HG02970 (cell line): ENCODE measurements at regions not wholly inside any gene's neighbourhood (a gene's known extent, or its start where the extent isn't known, plus 50 kb on each side); places are given as distances from the start of the nearest gene placed in this dataset.

Experiments used
- ATAC-seq: cut with Tn5 transposase; IDR thresholded peaks from one replicate; pipeline ENCODE4 v1.9.1; 2021; ENCODE audit warnings: mild to moderate bottlenecking, moderate library complexity, moderate number of reproducible peaks; ENCODE audit not compliant: unreplicated experiment, low FRiP score

DNA sequence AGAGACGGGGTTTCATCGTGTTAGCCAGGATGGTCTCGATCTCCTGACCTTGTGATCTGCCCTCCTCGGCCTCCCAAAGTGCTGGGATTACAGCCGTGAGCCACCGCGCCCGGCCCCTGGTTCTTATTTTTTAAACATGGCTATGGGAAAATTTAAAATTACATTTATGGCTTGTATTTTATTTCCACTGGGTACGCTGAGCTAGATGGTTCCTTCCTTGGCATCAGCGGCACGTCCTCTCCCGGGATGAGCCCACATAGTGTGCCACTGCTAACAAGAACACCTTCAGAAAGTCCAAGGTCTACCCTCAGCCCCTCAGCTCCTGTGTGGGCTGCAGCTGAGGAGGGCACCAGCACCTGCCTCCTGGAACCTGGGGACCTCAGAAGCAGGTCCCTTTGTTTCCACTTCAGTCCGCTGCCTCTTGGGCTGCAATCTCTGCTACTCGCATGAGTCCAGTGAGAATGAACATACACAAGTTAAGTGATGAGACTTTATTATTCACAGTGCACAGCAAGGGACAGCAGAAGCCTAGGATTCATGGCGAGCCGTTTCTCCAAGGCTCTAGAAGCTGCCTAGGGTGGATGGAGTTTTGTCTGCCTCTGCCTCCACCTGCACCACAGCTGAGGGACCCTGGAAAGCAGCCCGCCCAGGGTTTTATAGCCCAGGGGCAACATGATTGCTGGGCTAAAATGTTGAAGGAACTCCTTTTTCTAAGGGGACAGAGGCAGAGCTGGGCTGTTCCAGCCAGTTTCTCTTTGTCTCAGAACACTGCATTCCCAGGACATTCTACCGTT is 107.5 kb upstream of the TEX51 start:
- no peak for ATAC-seq

GRCh38 chr2:126792186-126792585 is 106.5 kb upstream of the TEX51 start:
- ATAC-seq, result no peak

- no peak for ATAC-seq
Measured at GRCh38 chr2:126792993-126793392, 105.7 kb upstream of the TEX51 start.

DNA sequence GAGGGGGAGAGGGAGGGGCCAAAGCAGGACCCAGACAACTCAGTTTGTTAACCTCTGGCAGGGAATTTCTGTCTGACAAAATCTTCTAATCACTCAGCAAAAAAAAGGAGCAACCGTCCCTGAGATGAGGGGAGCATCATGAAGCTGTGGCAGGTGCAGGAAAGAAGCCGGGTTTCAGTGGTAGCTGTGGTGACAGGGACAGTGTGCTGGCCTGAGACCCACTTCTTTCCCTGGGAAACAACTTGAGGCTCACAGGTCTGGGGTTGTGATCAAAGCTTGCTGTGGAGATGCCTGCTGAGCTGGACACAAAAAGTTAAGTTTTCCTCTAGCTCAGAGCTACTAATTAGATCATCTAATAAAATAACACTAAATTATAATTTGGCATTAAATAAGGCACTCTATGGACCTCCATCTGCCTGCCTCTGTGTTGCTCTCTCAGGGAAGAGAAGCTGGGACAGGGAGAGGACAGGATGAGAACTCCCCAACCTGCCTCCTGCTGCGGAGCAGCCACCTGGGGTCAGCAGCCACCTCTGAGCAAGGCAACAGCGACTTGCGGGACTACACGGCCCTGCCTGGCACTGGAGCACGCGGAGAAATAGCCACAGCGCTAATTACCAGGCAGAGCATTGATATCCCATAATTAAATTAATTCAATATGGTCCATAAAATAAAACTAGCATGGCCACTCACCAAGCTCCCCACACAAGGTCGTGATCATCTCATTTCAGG is 104.6 kb upstream of the TEX51 start:
- ATAC-seq, result no peak

DNA sequence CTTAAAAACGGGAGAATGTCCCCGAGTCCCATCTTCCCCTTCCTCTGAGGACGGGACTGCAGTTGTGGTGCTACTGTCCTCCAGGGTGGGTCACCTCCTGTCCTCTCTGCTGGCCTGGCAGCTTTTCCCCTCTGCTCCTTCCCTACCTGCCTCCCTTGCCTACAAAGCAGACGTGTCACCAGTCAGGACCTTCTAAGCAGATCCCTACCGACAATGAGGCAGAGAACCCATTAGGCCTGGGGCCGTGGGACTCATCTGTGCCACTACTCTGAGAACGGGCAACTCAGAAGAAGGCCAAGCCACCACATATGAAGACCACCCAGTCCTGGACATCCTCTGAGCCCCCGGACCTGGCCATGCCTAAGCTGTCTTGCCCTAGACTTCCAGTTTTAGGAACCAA is 103.0 kb upstream of the TEX51 start:
- no peak for ATAC-seq

- no peak for ATAC-seq
Measured at GRCh38 chr2:126796931-126797621, 101.6 kb upstream of the TEX51 start.

DNA sequence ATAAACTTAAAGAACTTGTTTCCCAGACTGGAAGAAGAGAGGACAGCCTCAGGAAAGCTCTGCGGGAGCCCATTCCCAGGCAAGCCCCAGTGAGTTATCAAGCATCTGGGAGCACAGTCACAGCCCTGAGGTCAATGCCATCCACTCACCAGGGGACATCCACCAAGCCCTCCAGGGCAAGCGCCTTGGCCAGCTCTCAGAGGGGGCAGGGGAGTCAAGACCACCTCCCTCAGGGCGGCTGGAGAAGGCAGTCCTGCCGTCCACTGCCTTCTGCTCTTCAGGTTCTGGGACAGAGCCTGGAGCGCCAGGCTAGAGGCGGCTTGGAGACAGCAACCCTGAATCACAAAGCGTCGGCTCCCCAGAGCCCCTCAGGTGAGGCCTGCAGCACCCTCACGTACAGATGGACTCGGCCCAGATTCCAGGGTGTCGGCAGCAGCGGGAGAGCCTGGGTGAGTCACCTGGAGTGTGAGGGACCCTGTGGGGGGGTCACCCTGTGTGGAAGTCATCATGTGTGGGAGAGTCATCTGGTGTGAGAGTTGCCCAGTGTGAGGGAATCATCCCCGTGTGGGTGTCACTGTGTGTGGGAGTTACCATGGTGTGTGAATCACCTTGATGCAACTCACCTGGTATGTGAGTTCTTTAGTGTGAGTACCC is 100.9 kb upstream of the TEX51 start:
- no peak for ATAC-seq

DNA sequence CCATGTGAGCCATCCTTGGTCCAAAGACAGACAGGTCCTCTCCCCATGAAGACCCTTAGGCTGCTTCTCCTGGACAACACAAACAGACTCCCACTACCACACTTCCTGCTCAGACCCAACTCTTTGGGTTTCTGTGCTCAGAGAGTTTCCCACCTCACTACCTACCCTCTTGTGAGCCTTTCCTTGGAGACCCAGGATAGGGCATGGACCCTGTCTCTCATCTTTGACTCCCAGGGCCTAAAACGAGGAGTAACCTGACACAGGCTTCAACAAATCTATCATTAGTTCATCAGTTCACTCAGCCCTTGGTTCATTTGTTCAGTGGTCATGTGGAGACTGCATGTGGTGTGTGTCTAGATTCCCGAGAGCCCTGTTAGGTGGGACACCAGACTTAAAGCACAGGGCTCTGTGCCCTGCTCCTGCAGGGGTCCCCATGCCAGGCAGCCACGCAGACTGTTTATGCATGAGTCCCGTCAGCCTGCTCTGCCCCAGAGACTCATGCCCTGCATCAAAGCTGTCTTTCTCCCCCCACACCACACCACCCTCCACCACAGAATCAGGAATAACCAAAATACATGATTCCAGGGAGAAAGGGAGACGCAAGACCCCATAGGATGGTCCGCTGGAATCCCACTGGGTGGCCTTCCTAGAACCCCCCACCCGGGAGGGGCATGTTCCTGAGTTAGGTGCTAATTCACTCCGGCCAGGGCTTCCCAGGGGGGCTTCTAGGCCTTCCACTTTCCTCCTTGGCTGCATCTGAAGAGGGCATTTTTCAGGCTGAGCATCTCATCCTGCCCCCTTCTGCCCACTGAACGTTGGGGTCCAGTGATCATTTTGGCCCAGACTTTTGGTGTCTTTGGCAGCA is 100.2 kb upstream of the TEX51 start:
- ATAC-seq, result no peak

GRCh38 chr2:126799301-126799700 is 99.4 kb upstream of the TEX51 start:
- ATAC-seq, result no peak

GRCh38 chr2:126801473-126801872 is 97.2 kb upstream of the TEX51 start:
- no peak for ATAC-seq

GRCh38 chr2:126802316-126802715 is 96.4 kb upstream of the TEX51 start:
- ATAC-seq, result no peak

DNA sequence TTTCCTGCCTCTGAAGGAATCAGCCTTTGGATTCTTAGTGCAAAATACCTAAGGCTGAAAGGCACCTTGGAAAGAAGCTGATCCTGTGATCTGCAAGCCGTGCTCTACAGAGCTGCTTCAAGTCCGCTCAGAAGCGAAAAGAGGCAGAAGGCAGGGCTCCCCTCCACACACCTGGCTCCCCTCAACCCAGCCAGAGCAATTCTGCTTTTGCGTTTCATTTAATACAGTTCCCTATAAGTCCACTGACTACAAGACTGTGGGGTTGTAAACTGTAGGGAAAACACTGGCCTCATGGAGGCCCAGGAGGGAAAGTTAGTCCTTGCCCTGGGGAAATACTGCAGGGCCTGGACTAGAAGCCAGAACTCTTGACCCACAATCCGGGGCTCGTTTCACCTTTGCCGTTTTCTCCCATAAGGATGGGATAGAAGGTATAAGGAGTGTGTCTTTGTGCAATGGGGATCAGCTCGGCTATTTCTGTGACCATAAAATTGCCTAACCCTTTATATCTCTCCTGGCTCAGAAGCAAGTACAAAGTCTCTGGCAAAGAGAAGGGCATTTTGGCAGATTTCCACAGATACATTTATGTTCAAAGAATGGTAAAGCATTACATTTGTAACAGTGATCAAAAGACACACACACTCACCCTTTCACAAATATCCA is 95.8 kb upstream of the TEX51 start:
- ATAC-seq, result no peak

DNA sequence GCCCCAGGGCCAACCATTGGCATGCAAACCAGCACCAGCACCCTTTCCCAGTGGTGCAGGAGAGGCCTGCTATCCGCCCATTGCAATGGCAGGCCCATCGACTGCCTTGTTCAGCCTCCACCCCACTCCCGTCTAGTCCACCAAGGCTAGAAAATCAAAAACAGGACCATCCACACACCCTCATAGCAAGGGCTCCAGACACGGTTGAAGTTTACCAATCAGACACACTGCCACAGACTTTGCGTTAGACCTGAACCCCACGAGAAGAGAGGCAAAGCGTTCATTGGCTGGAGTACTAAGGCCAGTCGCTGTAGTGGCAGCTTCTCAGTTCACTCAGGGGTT is 95.3 kb upstream of the TEX51 start:
- ATAC-seq, result no peak

GRCh38 chr2:126804347-126804746 is 94.3 kb upstream of the TEX51 start:
- ATAC-seq, result no peak

DNA sequence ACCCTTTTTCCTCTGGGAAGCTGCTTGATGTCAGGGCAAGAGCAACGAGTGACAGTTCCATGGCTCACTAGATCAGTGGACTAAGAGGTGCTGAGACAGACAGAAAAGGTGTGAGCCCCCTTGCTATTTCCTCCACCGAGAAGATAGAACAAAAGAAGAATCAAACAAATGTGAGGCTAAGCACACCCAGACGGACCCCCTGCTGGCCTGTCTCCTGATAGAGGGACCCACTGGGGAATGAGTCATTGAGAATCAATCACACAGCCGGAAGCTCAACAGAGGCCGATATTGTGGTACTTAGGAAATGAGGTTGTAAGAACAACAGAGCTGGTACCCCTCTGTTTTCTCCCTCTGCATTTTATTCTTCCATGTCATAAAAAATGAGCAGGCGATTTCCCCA is 89.8 kb upstream of the TEX51 start:
- ATAC-seq, result no peak

DNA sequence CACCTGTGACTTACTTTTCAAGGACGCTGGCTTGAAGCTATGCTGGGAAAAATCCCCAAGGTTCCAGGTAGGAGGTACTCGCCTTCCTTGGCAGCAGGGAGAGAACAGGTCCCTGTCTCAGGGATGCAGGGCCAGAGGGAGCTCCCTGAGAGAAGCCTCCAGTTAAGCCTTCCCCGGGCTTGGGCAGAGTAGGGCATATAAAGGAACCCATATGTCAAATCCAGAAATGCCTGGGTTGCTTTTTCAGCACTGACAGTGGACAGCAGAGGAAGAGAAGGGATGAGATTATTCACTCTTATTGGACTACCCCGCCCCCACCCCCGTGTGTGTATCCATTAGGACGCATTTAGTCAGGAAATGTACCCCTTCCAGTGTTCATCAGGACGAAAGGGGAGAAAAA is 89.3 kb upstream of the TEX51 start:
- no peak for ATAC-seq

DNA sequence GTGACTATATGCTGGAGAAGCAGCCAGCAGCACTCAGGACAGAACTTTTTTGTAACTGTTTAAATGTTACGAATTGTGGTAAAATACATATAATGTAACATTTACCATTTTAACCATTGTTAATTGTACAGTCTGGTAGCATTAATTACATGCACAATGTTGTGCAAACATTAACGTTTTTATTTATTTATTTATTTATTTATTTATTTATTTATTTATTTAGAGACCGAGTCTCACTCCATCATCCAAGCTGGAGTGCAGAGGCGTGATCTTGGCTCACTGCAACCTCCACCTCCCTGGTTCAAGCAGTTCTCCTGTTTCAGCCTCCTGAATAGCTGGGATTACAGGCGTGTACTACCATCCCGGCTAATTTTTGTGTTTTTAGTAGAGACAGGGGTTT is 88.7 kb upstream of the TEX51 start:
- ATAC-seq, result no peak

DNA sequence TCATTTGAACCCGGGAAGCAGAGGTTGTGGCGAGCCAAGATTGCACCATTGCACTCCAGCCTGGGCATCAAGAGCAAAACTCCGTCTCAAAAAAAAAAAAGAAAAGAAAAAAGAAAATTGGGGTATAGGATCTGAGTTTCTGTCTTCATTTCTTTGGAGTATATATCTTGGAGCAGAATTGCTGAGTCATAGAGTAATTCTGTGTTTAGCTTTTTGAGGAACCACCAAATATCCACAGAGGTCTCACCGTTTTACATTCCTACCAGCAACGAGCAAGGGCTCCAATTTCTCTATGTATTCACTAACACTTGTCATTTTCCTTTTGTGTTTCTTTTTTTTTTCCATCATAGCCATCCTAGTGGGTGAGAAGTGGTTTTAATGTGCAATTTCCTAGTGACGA is 87.6 kb upstream of the TEX51 start:
- ATAC-seq, result no peak

- no peak for ATAC-seq
Measured at GRCh38 chr2:126817172-126817571, 81.5 kb upstream of the TEX51 start.

GRCh38 chr2:126822115-126822514 is 76.6 kb upstream of the TEX51 start:
- no peak for ATAC-seq
